Sciatic nerve (tissue), 2 donors: ENCODE measurements at regions not wholly inside any gene's neighbourhood (a gene's known extent, or its start where the extent isn't known, plus 50 kb on each side); places are given as distances from the start of the nearest gene placed in this dataset.
A peak's percentile ranks its signal among the peaks of the same experiment; 100 is the strongest.
"Not testable (repeated sequence)": the region's sequence is repeated elsewhere in the genome, so short reads cannot be mapped to it uniquely, and the experiment has no call there.

Source experiments
- ATAC-seq: fragments of 200-7000 bp; cut with Tn5 transposase; one replicate; pipeline ENCODE4 v1.9.1; 2020; ENCODE audit warnings: mild to moderate bottlenecking, moderate library complexity
- DNase-seq: peaks from one replicate; pipeline ENCODE4 v3.0.0-alpha.2; 2020; ENCODE audit warnings: low spot score
- intact Hi-C: fragments of 100-400 bp; cut with DNase I; formaldehyde crosslinking; loops from one replicate; pipeline ENCODE4 v1.14.2; 2022
- donor health status: DM: no; HTN: no; CAD: no.
- donor health status: DM: no; HTN: no; CAD: no.

DNA sequence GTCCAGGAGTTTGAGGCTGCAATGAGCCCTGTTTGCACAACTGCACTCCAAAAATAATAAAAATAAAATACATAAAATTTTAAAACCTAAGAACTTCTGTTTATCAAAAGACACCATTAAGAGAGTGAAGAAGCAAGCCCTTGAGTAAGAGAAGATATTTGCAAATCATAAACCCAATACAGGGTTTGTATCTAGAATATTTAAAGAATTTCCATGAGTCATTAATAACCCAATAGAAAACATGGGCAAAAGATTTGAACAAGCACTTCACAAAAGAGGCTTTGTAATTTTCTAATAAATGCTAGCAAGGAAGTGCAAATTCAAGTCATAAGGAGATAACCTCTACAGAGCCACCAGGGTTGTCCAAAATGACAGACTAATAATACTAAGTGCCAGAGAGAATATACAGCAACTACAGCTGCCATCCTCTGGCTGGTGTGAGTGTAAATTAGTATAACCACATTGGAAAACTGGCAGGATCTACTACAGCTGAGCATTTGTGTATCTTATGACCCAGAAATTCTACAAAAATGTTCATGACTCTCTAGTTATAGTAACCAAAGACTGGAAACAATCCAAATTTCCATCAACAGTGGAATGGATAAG lies 133.0 kb upstream of the PLGLB2 start:
- DNase-seq, intact Hi-C loops, ATAC-seq: not testable (repeated sequence)

DNA sequence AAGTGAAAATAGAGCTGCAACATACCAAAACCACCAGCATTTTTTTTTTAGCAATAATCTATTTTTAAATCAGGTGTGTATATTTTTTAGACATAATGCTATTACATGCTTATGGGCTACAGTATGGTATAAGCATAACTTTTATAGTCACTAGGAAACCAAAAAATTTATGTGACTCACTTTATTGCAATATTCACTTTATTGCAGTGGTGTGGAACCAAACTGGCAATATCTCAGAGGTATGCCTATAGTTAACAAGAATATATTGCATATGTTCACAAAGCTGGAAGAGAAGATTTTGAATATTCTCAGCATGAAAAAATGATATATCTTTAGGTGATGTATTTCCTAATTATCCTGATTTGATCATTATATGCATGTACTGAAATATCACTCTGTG lies 128.8 kb upstream of the PLGLB2 start:
- intact Hi-C loops, ATAC-seq, DNase-seq: not testable (repeated sequence)

DNA sequence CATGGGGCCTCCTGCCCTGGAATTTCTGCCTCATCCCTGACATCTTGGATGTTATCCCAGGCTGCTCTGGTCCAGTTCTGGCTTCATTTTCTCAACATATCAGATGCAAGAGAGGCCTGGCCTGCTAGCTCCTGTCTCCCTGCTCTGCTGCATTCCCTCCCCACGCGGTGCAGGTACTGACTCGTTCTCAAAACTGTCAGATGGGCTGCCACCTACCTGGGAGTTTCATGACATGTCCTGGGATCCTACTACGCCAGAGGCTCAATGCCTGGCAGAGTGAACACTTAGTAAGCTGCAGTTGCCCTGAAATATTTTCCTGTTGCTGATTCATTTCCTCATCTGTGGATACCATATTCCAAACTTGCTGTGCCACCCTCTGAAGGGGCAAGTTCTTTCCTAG lies 126.7 kb upstream of the PLGLB2 start:
- DNase-seq, ATAC-seq, intact Hi-C loops: not testable (repeated sequence)

DNA sequence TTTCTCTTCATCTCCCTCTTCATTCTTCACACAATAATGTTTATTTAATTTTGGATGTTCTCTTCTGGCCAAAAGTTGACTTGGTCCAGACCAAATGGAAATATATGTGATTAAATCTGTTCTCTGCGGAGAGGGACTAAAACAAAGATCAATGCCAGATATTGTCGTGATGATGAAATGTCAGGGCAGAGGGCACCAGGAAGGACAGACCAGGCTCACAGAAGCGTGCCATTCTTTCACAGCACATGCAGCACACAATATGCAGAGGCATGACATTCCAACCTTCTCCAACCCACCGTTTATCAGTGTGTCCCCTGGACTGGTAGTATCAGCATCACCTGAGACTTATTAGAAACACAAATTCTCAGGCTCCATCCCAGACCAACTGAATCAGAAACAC lies 125.2 kb upstream of the PLGLB2 start:
- intact Hi-C loops, DNase-seq, ATAC-seq: not testable (repeated sequence)

DNA sequence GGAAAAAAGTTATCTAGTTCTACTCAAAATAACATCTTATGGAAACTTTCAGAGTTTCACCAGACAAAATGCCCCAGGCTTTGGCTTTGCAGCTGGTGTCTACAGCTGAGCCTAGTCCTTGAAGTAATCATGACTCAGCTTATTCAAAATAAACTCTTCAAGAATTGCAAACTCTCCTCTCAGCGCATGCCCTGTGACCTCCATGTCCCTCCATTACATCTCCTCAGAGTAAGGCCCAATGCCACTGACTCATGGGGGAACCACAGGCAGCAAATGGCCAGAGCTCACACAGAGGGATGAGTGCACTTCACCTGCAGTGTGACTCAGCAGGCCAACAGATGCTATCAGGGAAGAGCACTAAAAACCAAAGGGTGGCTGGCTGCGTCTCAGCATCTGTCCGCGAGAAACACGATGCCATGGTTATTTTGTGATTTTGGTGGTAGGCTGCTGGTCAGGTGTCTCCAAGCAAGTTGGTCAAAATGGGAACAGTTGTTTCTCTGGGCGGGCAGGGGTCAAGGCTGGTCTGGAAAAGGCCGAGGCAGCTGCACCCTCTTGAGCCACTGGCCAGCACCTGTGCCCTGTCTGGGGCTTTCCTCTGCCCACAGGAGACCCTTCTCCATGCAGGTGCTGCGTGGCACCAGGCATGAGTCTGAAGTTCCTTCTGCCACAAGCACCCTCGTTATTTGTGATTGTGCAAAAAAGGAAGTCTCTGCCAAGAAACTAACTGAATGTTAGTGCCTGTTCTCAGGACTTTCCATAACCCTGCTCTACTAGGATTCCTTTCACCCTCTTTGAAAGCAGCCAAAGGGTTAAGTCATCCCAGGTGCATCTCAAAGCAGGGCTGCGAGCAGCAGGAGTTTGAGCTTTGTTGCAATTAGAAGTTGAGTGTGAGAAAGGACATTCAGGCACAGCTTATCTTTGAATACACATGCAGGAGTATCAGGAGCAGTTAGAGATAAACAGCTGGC lies 118.1 kb upstream of the PLGLB2 start:
- DNase-seq, ATAC-seq, intact Hi-C loops: not testable (repeated sequence)

DNA sequence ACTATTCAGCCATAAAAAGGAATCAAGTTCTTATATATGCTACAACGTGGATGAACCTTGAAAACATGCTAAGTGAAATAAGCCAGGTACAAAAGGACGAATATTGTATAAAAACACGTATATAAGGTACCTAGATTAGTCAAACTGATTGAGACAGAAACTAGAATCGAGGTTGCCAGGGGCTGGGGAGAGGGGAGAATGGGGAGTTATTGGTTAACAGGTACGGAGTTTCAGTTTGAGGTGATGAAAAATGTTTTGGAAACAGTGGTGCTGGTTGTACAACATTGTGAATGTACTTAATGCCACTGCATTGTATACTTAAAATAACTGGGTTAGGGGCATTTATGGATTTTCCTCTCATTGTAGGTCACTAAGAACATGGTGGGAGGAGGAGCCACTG lies 117.0 kb upstream of the PLGLB2 start:
- DNase-seq, intact Hi-C loops, ATAC-seq: not testable (repeated sequence)

DNA sequence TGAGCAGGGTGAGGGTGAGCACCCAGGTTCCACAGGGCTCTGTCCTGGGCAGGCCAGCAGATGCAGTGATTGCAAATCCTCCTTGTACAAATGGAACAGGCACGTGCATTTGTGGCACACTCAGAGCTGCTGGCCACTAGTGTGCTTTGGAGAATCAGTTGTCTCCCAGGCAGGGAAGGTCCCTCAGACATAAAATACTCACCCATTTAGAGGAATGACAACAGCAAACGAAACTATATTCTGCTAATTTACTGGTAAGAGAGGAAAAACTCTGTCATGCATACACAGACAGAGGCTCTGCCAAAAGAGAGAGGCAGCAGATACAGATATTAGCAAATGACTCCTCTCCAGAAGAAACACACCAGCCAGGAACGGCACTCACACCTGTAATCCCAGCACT lies 116.5 kb upstream of the PLGLB2 start:
- intact Hi-C loops, DNase-seq, ATAC-seq: not testable (repeated sequence)

DNA sequence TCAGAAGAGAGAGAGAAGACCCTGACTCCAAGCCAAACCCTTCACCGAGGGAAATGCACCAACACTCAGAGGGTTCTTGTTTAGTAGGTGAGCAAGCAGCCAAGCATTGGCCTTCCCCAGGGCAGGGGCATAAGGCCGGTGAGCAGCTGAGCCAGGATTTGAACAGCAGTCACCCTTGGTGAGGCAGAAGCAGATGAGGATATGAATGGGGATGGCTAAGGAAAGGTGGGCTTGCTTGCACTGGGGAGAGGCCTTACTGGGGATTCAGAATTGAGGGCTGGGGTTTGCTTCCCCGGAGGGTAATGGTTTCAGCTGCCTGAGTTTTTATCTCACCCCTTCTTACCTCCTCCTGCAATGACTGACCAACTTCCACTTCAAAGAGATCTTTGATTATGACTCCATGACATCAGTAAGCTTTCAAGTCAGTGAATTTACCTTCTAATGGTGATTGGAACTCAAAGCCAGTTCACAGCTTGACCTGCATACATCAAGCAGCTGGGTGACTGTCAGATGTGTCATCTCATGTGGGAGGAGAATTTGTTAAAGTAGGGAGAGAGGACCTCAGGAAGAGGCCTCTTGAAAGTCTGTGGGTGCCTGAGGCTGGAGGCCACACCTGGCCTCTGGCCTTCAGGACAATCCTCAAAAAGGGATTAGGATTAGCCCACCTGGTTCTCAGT lies 114.5 kb upstream of the PLGLB2 start:
- DNase-seq, intact Hi-C loops, ATAC-seq: not testable (repeated sequence)

DNA sequence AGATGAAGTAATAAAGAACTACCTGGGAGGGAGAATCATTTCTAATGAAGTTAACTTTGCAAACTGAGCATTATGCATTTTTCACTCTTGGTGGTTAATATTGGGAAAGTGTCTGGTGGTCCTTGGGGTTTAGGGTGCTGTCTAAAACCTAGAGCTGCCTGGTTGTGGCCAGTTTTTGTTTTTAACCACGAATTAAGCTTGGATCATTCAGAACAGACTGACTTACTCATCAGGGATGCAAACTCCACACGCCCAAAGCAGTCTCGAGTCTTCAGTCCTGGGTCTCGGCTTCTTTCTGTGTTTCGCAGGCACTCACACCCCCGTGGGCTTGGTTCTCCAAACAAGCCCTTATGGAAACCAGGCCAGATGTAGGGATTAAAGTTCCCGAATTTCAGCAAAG lies 113.8 kb upstream of the PLGLB2 start:
- ATAC-seq = not testable (repeated sequence)

DNA sequence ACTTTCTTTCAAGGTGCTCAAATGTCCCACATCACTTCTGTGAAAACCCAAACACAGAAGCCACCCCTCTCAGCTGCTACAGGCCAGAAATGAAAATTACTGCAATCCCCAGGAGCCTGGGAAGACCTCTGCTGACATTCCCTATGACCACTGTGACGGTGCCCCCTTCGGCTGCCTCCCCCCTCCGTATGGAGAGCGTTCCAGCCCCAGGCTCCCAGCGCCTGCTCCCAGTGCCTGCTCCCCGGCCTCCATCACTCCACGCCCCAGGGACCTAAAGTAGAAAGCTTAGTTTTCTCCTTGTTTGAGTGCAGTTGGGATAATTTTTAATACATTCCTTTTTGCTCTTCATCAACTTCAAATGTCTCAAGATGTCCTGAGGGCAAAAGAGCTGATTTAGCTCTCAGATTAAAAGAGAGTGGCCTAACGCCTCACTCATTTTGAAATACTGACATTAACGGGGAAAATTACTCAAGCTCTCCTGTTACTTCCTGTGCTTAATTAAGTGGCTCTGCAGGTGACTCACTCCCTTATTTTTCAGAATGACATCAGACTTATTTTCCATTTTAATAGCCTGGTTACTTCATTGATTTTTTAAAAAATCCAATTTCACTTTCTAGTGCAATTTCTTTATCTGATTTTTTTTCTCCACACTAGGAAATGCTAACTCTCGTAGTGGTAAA lies 112.8 kb upstream of the PLGLB2 start:
- ATAC-seq, intact Hi-C loops, DNase-seq: not testable (repeated sequence)

More for the DNA sequence above, 113.8 kb upstream of the PLGLB2 start:
- DNase-seq, intact Hi-C loops: not testable (repeated sequence)

DNA sequence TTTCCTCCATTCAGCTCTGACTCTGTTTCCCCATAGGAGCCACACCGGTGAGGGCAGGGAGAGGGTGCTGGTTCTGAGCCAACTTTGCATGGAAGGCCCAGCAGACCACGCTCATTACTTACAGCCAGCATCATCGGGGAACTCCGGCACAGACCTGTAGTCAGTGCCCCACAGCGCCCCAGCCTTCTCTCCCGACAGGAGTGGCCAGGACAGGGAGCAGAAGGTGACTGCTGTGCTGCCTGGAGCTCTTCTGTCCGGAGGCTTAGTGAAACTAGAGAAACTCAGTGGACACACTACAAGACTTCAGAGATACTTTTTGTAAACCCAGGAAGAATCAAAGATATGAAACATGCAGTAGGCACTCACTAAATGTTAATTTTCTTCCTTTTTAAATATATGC lies 111.6 kb upstream of the PLGLB2 start:
- intact Hi-C loops, DNase-seq, ATAC-seq: not testable (repeated sequence)

DNA sequence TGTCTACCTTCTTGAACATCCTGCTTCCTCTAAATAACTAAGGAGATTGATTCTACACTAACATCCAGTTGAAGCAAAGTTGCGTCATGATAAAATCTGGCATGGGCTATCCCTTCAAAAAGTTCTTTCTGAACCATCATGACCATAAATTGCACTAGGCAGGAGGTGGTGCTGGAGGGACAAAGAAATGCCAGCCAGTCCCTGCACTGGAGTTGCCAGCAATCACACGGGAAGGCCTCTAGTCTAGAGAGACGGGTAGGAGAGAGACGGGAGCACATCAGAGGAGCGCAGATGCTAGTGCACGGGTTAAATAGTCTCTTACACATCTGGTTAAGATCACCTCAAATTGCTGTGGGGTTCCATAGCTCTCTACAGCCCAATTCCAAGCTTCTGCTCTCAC lies 111.2 kb upstream of the PLGLB2 start:
- intact Hi-C loops, DNase-seq, ATAC-seq: not testable (repeated sequence)

DNA sequence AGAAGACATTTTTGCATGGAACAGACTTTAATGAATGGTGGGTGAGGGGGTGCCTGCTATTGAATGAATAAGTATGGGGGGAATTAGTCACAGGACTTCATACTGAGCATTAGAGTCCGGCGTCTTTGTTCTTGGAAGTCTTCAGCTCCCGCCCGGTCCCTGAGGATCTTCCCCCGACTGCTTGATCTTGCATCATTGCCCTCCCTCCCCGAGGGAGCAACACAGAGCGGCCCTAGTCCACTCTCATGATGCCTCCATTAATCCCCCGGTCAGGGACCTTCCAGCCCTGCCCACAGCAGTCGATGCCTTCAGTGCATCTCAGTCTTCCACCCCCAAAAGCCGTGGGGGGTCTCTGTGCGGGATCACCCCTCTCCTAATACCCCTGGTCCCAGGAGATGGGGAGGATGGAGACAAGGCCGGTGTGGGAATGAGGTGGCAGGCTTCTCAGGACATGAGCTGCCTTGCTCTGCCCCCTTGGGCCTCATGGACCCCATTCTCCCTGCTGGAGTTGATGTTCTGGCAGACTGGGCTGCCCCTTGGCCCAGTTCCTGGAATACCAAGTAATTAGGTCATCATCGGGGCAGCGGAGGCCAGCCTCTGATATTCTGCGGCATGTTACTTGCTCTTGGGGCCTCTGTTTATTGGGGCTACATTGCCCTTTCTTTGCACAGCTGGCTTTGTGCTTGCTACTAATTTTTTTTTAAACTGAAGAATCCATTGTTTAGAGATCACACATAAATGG lies 110.5 kb upstream of the PLGLB2 start:
- peak; percentile 77 for ATAC-seq
- DNase-seq, intact Hi-C loops: not testable (repeated sequence)

DNA sequence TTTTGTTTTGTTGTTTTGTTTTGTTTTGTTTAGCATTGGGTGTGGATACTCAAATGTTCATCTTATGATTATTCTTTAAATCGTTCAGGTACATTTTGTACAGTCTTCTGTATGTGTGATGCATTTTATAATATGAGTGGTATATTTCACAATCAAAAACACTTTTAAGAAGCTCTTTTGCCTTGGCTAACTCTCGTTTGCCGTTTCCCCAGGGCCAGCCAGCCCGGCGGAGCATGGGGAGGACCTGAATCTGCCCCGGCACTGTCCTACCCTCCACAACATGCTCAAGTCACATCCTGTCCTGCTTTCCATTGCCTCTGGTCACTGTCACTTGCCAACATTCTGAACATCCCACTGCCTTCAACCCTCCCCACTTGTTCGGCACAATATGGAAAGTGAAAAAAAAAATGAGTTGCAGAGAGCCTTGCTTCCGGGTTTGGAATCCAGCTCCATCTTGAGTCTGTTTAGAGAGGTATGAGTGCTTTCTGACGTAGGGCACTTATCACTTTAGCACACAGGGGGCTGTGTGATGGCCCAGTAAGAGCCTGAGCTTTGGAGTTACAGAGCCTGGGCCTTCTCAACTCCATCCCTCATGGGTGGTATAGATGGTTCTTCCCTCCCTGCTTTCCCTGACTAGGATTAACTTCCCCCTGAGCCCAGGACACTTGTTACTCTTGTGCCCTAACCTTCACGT lies 109.6 kb upstream of the PLGLB2 start:
- intact Hi-C loops, DNase-seq: not testable (repeated sequence)
- ATAC-seq = peak; percentile 19

DNA sequence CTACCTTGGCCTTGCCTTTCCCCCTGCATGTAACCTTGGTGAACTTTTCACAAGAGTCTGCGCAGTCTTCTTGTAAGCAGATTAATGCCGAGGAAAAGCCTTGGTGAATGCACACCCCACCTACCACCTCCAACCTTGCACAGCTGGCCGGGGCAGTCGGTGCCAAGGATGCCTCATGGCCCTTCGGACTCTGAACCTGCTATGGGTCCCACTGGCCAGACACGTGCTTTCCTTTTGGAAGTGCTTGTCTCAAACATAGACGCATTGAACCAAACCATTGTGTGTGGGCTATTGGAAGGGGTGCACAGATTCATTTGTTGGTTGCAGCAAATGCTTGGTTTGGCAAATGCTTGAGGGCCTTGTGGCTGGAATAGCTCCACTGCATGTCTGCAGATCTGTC lies 109.0 kb upstream of the PLGLB2 start:
- DNase-seq, ATAC-seq, intact Hi-C loops: not testable (repeated sequence)

DNA sequence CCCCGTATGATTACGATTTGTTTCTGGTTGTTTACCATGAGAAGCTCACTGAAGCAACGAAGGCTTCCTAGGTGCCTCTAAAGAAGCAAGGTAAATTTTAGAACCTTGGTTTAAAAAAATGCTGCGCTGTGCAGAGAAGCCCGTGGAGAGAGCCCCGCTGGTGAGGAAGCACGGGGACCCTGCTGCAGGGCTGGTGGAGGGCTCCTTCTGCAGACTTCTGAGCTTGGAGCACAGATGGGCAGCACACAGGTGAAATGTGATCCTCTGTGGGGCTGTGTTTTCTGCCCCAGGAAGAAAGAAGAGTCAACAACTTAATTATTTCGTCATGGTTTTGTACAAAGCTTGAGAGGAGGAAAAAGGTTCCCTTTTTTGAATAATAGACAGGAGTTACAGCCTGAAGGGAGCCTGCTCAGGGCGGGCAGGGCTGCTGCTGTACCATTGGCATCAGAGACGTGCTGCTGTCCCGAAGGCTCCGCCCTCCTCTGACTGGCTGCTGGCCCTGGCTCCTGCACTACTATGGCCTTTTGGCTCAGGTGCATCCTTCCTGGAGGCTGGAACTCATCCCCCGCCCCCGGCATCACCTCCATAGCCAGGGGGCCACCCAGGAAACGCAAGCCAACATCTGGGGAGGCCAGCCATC lies 108.0 kb upstream of the PLGLB2 start:
- DNase-seq, ATAC-seq, intact Hi-C loops: not testable (repeated sequence)
